ENCODE measurements at regions not wholly inside any gene's neighbourhood (a gene's known extent, or its start where the extent isn't known, plus 50 kb on each side); places are given as distances from the start of the nearest gene placed in this dataset.

GRCh38 chr6:126641641-126642040, 301.7 kb downstream of the CENPW start:
- no peaks in the 10 kb centered on the region for H3K79me2 ChIP-seq (ENCODE audit: low read depth)
- no peak overlapping the region for H3K27ac ChIP-seq
- no peaks in the 10 kb centered on the region for H3F3A ChIP-seq (ENCODE audit: low read depth)
- DNase-seq (ENCODE audit: low spot score) = no peak
- no peaks in the 10 kb centered on the region for H3K27me3 ChIP-seq
- no peaks in the 10 kb centered on the region for H4K20me1 ChIP-seq (ENCODE audit: low read depth)
- no peak overlapping the region for H3K4me3 ChIP-seq
- Mint-ChIP-seq H3K4me1 (no peaks in the 10 kb centered on the region), H3K27ac (no peak overlapping the region), H3K27me3 (ENCODE audit: insufficient read depth, low read depth) (no peaks in the 10 kb centered on the region), H3K4me3 (no peak overlapping the region), H3K9me3 (no peaks in the 10 kb centered on the region), H3K36me3 (peaks cover 2% of the 10 kb centered on the region)
- H3K9me3 ChIP-seq (ENCODE audit: low read depth) = no peaks in the 10 kb centered on the region
- H3K4me2 ChIP-seq = no peak overlapping the region
- no peak for TF ChIP-seq EZH2phosphoT487 (IDR thresholded peaks at IDR 0.05)
- no peak for TF ChIP-seq CTCF (IDR thresholded peaks at IDR 0.05)
- TF ChIP-seq EZH2 (IDR thresholded peaks at IDR 0.05) = no peak
- no peaks in the 10 kb centered on the region for H3K36me3 ChIP-seq
- peaks cover 6% of the 10 kb centered on the region for H3K4me1 ChIP-seq
- no peak overlapping the region for H3K9ac ChIP-seq
- H2AFZ ChIP-seq (replicated peaks) = no peak overlapping the region

GRCh38 chr6:126643352-126643751, 303.4 kb downstream of the CENPW start:
- Mint-ChIP-seq H3K27ac (no peak overlapping the region), H3K4me3 (no peak overlapping the region), H3K9me3 (no peaks in the 10 kb centered on the region), H3K36me3 (no peaks in the 10 kb centered on the region), H3K4me1 (no peaks in the 10 kb centered on the region), H3K27me3 (ENCODE audit: insufficient read depth, low read depth) (no peaks in the 10 kb centered on the region)
- DNase-seq (ENCODE audit: low spot score) = no peak
- no peak overlapping the region for H3K9ac ChIP-seq
- no peaks in the 10 kb centered on the region for H3K27me3 ChIP-seq
- no peak overlapping the region for H3K4me3 ChIP-seq
- no peaks in the 10 kb centered on the region for H3K79me2 ChIP-seq (ENCODE audit: low read depth)
- no peak overlapping the region for H2AFZ ChIP-seq (replicated peaks)
- H3K27ac ChIP-seq = no peak overlapping the region
- no peak for TF ChIP-seq EZH2 (IDR thresholded peaks at IDR 0.05)
- TF ChIP-seq EZH2phosphoT487 (IDR thresholded peaks at IDR 0.05) = no peak
- TF ChIP-seq CTCF (IDR thresholded peaks at IDR 0.05) = no peak
- H3F3A ChIP-seq (ENCODE audit: low read depth) = no peaks in the 10 kb centered on the region
- H3K4me2 ChIP-seq = no peak overlapping the region
- peaks cover 6% of the 10 kb centered on the region for H3K4me1 ChIP-seq
- no peaks in the 10 kb centered on the region for H4K20me1 ChIP-seq (ENCODE audit: low read depth)
- no peaks in the 10 kb centered on the region for H3K36me3 ChIP-seq
- H3K9me3 ChIP-seq (ENCODE audit: low read depth) = no peaks in the 10 kb centered on the region

- H3K4me1 ChIP-seq = peaks cover 6% of the 10 kb centered on the region
- H4K20me1 ChIP-seq (ENCODE audit: low read depth) = no peaks in the 10 kb centered on the region
- peaks cover 31% of the 10 kb centered on the region for H3K9me3 Mint-ChIP-seq
- TF ChIP-seq EZH2 (IDR thresholded peaks at IDR 0.05) = no peak
- TF ChIP-seq CTCF (IDR thresholded peaks at IDR 0.05) = no peak
- TF ChIP-seq EZH2phosphoT487 (IDR thresholded peaks at IDR 0.05) = no peak
- DNase-seq (ENCODE audit: low spot score) = no peak
- H3F3A ChIP-seq (ENCODE audit: low read depth) = no peaks in the 10 kb centered on the region
- H3K9ac ChIP-seq = no peak overlapping the region
- H3K4me1 Mint-ChIP-seq = no peaks in the 10 kb centered on the region
- no peak overlapping the region for H3K4me3 Mint-ChIP-seq
- H2AFZ ChIP-seq (replicated peaks) = no peak overlapping the region
- H3K27me3 Mint-ChIP-seq (ENCODE audit: insufficient read depth, low read depth) = peaks cover 2% of the 10 kb centered on the region
- H3K36me3 ChIP-seq = no peaks in the 10 kb centered on the region
- H3K27ac ChIP-seq = no peak overlapping the region
- no peak overlapping the region for H3K4me3 ChIP-seq
- H3K27me3 ChIP-seq = no peaks in the 10 kb centered on the region
- peaks cover 6% of the 10 kb centered on the region for H3K9me3 ChIP-seq (ENCODE audit: low read depth)
- H3K4me2 ChIP-seq = no peak overlapping the region
- H3K27ac Mint-ChIP-seq = no peak overlapping the region
- peaks cover 2% of the 10 kb centered on the region for H3K36me3 Mint-ChIP-seq
- H3K79me2 ChIP-seq (ENCODE audit: low read depth) = no peaks in the 10 kb centered on the region
These were observed 311.0 kb downstream of the CENPW start for GRCh38 chr6:126650931-126651330.

Measured in neural progenitor cell (in vitro differentiated cells).